ENCODE measurements at regions not wholly inside any gene's neighbourhood (a gene's known extent, or its start where the extent isn't known, plus 50 kb on each side); places are given as distances from the start of the nearest gene placed in this dataset.
"Not testable (repeated sequence)": the region's sequence is repeated elsewhere in the genome, so short reads cannot be mapped to it uniquely, and the experiment has no call there.

- not testable (repeated sequence) for TF ChIP-seq CTCF, POLR2AphosphoS5, POLR2A (IDR thresholded peaks at IDR 0.05)
Observed at GRCh38 chr18:8890503-8890902, 185.1 kb downstream of the MTCL1 start.

Measured in breast epithelium (tissue), 3 donors.